GM06990 (cell line): ENCODE measurements at regions not wholly inside any gene's neighbourhood (a gene's known extent, or its start where the extent isn't known, plus 50 kb on each side); places are given as distances from the start of the nearest gene placed in this dataset.

Experiments
- DNase-seq: peaks from one replicate; pipeline ENCODE4 v3.0.0-alpha.2; 2011; ENCODE audit not compliant: insufficient read length; ENCODE audit errors: extremely low read depth
- H3K27me3 ChIP-seq: replicated peaks from 2 replicates; pipeline ENCODE4 v1.6.0; 2011; ENCODE audit warnings: low read length; ENCODE audit not compliant: control insufficient read depth, insufficient read depth
- H3K36me3 ChIP-seq: 2 replicates; pipeline ENCODE4 v1.5.1; 2011; ENCODE audit warnings: low read length; ENCODE audit not compliant: control insufficient read depth, insufficient read depth
- H3K4me3 ChIP-seq: replicated peaks from 2 replicates; pipeline ENCODE4 v1.5.1; 2011; ENCODE audit warnings: low read depth, mild to moderate bottlenecking, control low read depth, low read length
- TF ChIP-seq, protein P1 (sequence below): IDR thresholded peaks from 2 replicates; pipeline ENCODE4 v1.5.1; 2011; ENCODE audit warnings: low read length, control low read depth, mild to moderate bottlenecking, inconsistent platforms; ENCODE audit not compliant: insufficient read depth, poor library complexity, severe bottlenecking

DNA sequence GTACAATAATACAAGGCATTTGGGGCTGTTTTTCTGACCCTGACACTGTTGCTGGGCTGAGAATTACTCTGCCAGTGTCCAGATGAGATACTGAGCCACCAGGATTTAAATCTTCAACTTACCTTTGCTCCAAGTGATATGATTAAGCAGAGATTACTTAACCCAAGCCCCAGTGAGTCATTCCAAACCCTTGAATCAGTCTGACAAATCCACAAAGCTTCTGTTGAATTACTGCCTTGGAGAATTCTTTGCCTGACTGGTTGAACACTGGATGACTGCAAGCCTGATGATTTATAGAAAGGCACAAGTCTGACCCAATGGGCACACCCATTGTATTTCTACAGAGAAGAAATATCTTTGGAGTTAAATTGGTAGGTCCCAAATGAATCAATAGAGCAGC, 88.2 kb upstream of the TSC22D2 start:
- no peak overlapping the region for H3K4me3 ChIP-seq
- H3K36me3 ChIP-seq = no peaks in the 10 kb centered on the region
- no peaks in the 10 kb centered on the region for H3K27me3 ChIP-seq
- DNase-seq = peak; percentile 5
- TF ChIP-seq, protein P1, sequence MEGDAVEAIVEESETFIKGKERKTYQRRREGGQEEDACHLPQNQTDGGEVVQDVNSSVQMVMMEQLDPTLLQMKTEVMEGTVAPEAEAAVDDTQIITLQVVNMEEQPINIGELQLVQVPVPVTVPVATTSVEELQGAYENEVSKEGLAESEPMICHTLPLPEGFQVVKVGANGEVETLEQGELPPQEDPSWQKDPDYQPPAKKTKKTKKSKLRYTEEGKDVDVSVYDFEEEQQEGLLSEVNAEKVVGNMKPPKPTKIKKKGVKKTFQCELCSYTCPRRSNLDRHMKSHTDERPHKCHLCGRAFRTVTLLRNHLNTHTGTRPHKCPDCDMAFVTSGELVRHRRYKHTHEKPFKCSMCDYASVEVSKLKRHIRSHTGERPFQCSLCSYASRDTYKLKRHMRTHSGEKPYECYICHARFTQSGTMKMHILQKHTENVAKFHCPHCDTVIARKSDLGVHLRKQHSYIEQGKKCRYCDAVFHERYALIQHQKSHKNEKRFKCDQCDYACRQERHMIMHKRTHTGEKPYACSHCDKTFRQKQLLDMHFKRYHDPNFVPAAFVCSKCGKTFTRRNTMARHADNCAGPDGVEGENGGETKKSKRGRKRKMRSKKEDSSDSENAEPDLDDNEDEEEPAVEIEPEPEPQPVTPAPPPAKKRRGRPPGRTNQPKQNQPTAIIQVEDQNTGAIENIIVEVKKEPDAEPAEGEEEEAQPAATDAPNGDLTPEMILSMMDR = no peak

DNA sequence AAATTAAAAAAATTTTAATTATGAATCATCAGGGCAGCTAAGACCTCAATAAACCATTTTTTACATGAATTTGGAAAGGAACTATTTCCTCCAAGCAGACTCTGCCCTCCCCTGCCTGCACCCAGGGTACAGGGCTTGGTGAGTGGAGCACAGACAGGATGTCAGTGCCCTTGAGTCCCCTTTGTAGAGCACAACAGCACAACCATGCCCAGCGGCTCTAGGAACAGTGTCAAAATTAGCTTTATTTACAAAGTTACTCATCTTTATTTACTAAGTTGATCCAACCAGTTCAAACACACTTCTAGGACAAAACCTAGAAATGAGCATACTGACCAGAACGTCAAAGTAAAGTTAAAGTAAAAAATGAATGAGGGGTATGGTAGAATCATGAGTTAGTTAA, 90.6 kb upstream of the TSC22D2 start:
- TF ChIP-seq, protein P1 = no peak
- H3K4me3 ChIP-seq = no peak overlapping the region
- no peak for DNase-seq

DNA sequence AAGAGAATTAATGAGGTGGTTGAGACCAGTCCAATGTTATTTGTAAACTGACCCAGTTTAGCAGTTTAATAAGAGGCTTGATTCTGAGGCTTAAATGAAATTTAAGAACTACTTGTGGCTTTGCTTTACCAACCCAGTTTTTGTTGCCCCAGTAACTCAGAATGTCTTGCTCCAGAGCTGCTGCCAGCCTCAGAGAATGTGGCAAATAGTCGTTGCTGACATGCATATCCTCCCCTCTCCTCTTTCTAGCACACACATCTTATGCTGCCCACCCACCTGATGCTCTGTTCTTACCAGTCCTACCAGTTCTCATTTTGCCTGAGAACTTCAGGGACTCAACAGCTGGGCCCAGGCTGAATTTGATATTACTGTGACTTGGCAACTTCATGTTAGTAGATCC, 92.4 kb upstream of the TSC22D2 start:
- H3K36me3 ChIP-seq = no peaks in the 10 kb centered on the region
- no peak overlapping the region for H3K4me3 ChIP-seq
- no peaks in the 10 kb centered on the region for H3K27me3 ChIP-seq
- no peak for DNase-seq
- TF ChIP-seq, protein P1 = no peak

More for the DNA sequence above, 90.6 kb upstream of the TSC22D2 start:
- no peaks in the 10 kb centered on the region for H3K36me3 ChIP-seq
- no peaks in the 10 kb centered on the region for H3K27me3 ChIP-seq

DNA sequence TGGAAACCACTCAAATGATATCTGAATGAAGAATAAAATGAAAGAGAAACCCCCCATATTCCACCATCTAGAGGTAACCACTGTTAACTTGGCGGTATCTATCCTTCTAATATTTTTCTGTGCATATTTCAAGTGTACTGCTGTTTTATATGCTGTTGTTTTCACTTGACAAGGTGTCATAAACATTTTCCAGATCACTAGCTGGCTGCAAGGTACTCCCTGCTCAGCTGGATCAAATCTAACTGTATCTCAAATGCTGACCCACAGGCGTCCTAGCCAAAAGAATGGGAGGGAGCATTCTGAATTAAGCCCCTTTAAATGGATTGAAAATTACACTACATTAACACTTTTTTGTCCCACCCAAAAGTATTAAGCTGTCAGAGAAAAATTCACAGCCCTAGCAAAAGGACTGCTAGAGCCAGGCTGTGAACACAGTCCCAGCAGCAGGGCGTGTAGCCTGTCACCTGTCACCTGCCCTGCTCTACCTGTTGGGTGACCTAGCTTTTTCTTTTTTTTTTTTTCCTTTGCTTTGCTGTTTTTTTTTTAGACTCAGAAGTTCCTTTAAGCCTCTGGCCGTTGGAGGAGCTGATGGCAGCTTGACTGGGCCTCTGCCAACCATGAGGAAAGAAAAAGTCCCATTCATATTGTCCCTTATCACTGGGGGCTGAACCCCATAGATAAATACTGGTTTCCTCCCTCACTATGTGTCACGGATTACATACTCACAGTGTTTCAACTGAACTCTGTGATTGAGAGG, 93.7 kb upstream of the TSC22D2 start:
- no peak for DNase-seq
- TF ChIP-seq, protein P1 = no peak
- no peak overlapping the region for H3K4me3 ChIP-seq
- H3K36me3 ChIP-seq = no peaks in the 10 kb centered on the region
- H3K27me3 ChIP-seq = no peaks in the 10 kb centered on the region

DNA sequence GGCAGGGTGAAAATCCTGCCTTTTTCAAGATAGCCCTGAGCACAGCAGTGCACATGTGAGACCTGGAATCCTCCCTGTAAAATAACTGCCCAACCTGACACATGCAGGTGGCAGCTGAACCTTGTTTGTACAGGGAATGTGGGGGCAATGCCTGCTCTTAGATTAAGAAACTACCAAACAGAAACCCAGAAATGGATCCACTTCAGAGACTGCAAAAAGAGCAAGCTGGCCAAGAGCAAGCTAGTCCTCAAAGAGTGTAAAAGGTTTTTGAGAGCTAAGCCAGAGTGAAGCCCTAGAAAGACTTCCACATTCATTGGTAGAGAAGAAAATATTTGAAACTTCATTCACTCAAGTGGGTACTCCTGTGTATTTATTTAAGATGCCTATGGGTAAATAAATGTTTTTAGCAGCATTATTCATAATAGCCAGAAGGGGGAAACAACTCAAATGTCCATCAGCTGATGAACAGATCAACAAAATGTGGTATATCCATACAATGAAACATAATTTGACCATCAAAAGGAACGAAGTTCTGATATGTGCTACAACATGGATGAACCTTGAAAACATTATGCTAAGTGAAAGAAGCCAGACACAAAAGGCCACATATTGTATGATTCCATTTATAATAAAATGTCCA, 96.0 kb upstream of the TSC22D2 start:
- TF ChIP-seq, protein P1 = no peak
- DNase-seq = no peak
- no peaks in the 10 kb centered on the region for H3K36me3 ChIP-seq
- no peaks in the 10 kb centered on the region for H3K27me3 ChIP-seq
- no peak overlapping the region for H3K4me3 ChIP-seq
